DND-41 (cell line): ENCODE measurements at regions not wholly inside any gene's neighbourhood (a gene's known extent, or its start where the extent isn't known, plus 50 kb on each side); places are given as distances from the start of the nearest gene placed in this dataset.
"Not testable (repeated sequence)": the region's sequence is repeated elsewhere in the genome, so short reads cannot be mapped to it uniquely, and the experiment has no call there.

Source experiments
- ATAC-seq: fragments of 200-7000 bp; cut with Tn5 transposase; 3 replicates; pipeline ENCODE4 v1.9.1; 2021; ENCODE audit warnings: low read depth; ENCODE audit not compliant: insufficient read depth
- DNase-seq: peaks from one replicate; pipeline ENCODE4 v3.0.0-alpha.2; 2020
- H2AFZ ChIP-seq: 2 replicates; pipeline ENCODE4 v1.6.0; 2012; ENCODE audit warnings: low read depth, low read length
- H3K27ac ChIP-seq: 2 replicates; pipeline ENCODE4 v1.5.1; 2012; ENCODE audit warnings: low read length, inconsistent platforms
- H3K27me3 ChIP-seq: fragments of 200-600 bp; sonication (generic); 2 replicates; pipeline ENCODE4 v1.6.0; 2012; ENCODE audit warnings: low read length, mild to moderate bottlenecking, inconsistent platforms; ENCODE audit not compliant: insufficient read depth, poor library complexity
- H3K36me3 ChIP-seq: 2 replicates; pipeline ENCODE4 v1.5.1; 2012; ENCODE audit warnings: low read length, inconsistent platforms; ENCODE audit not compliant: insufficient read depth
- H3K4me1 ChIP-seq: 2 replicates; pipeline ENCODE4 v1.5.1; 2012; ENCODE audit warnings: mild to moderate bottlenecking, low read length; ENCODE audit not compliant: insufficient read depth
- H3K4me2 ChIP-seq: 2 replicates; pipeline ENCODE4 v1.6.0; 2012; ENCODE audit warnings: mild to moderate bottlenecking, moderate library complexity, low read length, inconsistent platforms; ENCODE audit not compliant: insufficient read depth
- H3K4me3 ChIP-seq, 2 experiments: fragments of 200-600 bp in 1 of 2; shearing (Covaris generic) in 1 of 2; 2 replicates each; pipeline ENCODE4 v1.5.1; 2012 to 2016; ENCODE audit warnings: inconsistent platforms in 2 of 2, low read length in 2 of 2, mild to moderate bottlenecking in 2 of 2, low read depth in 1 of 2, moderate library complexity in 1 of 2
- H3K79me2 ChIP-seq: 2 replicates; pipeline ENCODE4 v1.6.0; 2012; ENCODE audit warnings: low read length, inconsistent platforms; ENCODE audit not compliant: insufficient read depth
- H3K9ac ChIP-seq: 2 replicates; pipeline ENCODE4 v1.6.0; 2012; ENCODE audit warnings: low read depth, mild to moderate bottlenecking, inconsistent platforms, low read length, moderate library complexity
- H3K9me3 ChIP-seq: 2 replicates; pipeline ENCODE4 v1.5.1; 2012; ENCODE audit warnings: low read length, moderate library complexity, mild to moderate bottlenecking, inconsistent platforms; ENCODE audit not compliant: insufficient read depth, severe bottlenecking
- H4K20me1 ChIP-seq: 2 replicates; pipeline ENCODE4 v1.6.0; 2012; ENCODE audit warnings: low read length; ENCODE audit not compliant: insufficient read depth
- EZH2 ChIP-seq: IDR thresholded peaks from 3 replicates; pipeline ENCODE4 v1.6.1; 2012; ENCODE audit warnings: borderline replicate concordance, low read depth, mild to moderate bottlenecking, moderate library complexity, low read length, inconsistent platforms; ENCODE audit not compliant: severe bottlenecking
- TF ChIP-seq, protein P1 (sequence below): IDR thresholded peaks from 2 replicates; pipeline ENCODE4 v1.5.1; 2012; ENCODE audit warnings: borderline replicate concordance, low read length, moderate library complexity, mild to moderate bottlenecking; ENCODE audit not compliant: poor library complexity, severe bottlenecking; ENCODE audit errors: extremely low read depth

DNA sequence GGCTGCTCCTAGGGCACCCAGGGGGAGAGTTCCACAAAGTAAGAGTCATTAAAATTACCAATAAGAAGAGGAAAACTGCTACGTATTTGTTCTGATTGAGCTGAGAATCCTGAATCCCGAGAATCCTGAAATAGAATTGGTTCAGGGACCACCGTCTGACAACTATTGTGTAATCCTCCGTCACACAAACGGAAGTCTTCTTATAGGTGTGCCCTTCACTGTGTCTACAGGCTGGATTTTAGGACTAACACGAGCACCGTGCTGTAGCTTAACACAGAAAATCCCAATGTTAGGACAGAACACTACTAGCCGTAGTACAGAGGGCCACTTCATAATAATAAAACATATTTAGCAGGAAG, 50.6 kb upstream of the RNF182 start:
- Histone ChIP-seq H3K4me3 (no peak overlapping the region), H3K79me2 (no peaks in the 10 kb centered on the region), H4K20me1 (no peaks in the 10 kb centered on the region), H3K4me2 (no peak overlapping the region), H2AFZ (no peak overlapping the region), H3K4me1 (no peaks in the 10 kb centered on the region), H3K9ac (no peak overlapping the region), H3K9me3 (no peaks in the 10 kb centered on the region), H3K27ac (no peak overlapping the region), H3K27me3 (no peaks in the 10 kb centered on the region), H3K36me3 (no peaks in the 10 kb centered on the region)
- no peak for ATAC-seq
- no peak for DNase-seq
- TF ChIP-seq, protein P1, sequence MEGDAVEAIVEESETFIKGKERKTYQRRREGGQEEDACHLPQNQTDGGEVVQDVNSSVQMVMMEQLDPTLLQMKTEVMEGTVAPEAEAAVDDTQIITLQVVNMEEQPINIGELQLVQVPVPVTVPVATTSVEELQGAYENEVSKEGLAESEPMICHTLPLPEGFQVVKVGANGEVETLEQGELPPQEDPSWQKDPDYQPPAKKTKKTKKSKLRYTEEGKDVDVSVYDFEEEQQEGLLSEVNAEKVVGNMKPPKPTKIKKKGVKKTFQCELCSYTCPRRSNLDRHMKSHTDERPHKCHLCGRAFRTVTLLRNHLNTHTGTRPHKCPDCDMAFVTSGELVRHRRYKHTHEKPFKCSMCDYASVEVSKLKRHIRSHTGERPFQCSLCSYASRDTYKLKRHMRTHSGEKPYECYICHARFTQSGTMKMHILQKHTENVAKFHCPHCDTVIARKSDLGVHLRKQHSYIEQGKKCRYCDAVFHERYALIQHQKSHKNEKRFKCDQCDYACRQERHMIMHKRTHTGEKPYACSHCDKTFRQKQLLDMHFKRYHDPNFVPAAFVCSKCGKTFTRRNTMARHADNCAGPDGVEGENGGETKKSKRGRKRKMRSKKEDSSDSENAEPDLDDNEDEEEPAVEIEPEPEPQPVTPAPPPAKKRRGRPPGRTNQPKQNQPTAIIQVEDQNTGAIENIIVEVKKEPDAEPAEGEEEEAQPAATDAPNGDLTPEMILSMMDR = no peak
- TF ChIP-seq EZH2 = no peak

GRCh38 chr6:13873288-13874190, 51.2 kb upstream of the RNF182 start:
- Histone ChIP-seq H3K27me3 (no peaks in the 10 kb centered on the region), H4K20me1 (no peaks in the 10 kb centered on the region), H3K4me2 (no peak overlapping the region), H3K27ac (no peak overlapping the region), H3K9ac (no peak overlapping the region), H3K36me3 (no peaks in the 10 kb centered on the region), H3K9me3 (no peaks in the 10 kb centered on the region), H3K4me1 (no peaks in the 10 kb centered on the region), H3K4me3 (no peak overlapping the region), H3K79me2 (no peaks in the 10 kb centered on the region), H2AFZ (no peak overlapping the region)
- TF ChIP-seq EZH2 = no peak
- TF ChIP-seq, protein P1 = peak; percentile 63
- ATAC-seq (peak; percentile 50; the same call in 2 of the 3 replicates), DNase-seq (peak; percentile 43)

DNA sequence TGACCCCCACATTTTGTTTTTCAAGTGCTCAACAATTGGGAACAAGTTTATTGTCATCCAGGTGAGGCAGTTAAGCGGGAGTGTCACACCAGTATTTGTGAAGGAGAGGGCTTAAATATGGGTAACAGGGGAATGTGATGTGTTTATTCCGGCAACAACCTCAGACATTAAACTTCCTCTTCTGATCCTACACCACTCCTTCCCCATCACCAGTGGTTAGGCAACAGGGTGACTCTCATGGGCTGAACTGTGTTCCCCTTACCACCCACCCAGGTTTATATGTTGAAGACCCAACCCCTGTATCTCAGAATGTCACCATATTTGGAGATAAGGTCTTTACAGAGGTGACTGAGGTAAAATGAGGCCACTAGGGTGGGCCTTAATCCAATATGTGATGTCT, 52.1 kb upstream of the RNF182 start:
- H3K4me3 ChIP-seq = no peak overlapping the region
- no peaks in the 10 kb centered on the region for H3K9me3 ChIP-seq
- H3K4me2 ChIP-seq = no peak overlapping the region
- ATAC-seq (no peak), DNase-seq (no peak)
- no peaks in the 10 kb centered on the region for H3K4me1 ChIP-seq
- H3K27me3 ChIP-seq = no peaks in the 10 kb centered on the region
- H4K20me1 ChIP-seq = no peaks in the 10 kb centered on the region
- H3K27ac ChIP-seq = no peak overlapping the region
- H3K79me2 ChIP-seq = no peaks in the 10 kb centered on the region
- H3K9ac ChIP-seq = no peak overlapping the region
- H3K36me3 ChIP-seq = no peaks in the 10 kb centered on the region
- H2AFZ ChIP-seq = no peak overlapping the region
- TF ChIP-seq, protein P1 = no peak
- no peak for TF ChIP-seq EZH2

GRCh38 chr6:13872006-13872405, 52.7 kb upstream of the RNF182 start:
- not testable (repeated sequence) for H3K4me1 ChIP-seq, H3K36me3 ChIP-seq, H3K9ac ChIP-seq, DNase-seq, H3K27ac ChIP-seq, H3K79me2 ChIP-seq, H3K4me3 ChIP-seq, H2AFZ ChIP-seq, H4K20me1 ChIP-seq, ATAC-seq, H3K9me3 ChIP-seq, H3K27me3 ChIP-seq, H3K4me2 ChIP-seq
